GM10248 (cell line): ENCODE measurements at regions not wholly inside any gene's neighbourhood (a gene's known extent, or its start where the extent isn't known, plus 50 kb on each side); places are given as distances from the start of the nearest gene placed in this dataset.

ENCODE experiments used
- CTCF ChIA-PET: fragments of 300-600 bp; sonication (Branson Sonifier 250); formaldehyde crosslinking; extraction: SDS; loops from one replicate; lab custom pipeline; 2021; ENCODE audit warnings: antibody characterized with exemption; lab: Yijun Ruan, JAX
- POLR2A ChIA-PET: fragments of 350-650 bp; sonication (Branson Sonifier 250); formaldehyde crosslinking; extraction: SDS; loops from one replicate; lab custom pipeline; 2020; ENCODE audit warnings: antibody characterized with exemption; lab: Yijun Ruan, JAX
- DNase-seq: peaks from one replicate; pipeline ENCODE4 v3.0.0; 2012; ENCODE audit errors: extremely low spot score
- TF ChIP-seq, protein P1 (sequence below): IDR thresholded peaks from 2 replicates; pipeline ENCODE4 v1.5.1; 2012; ENCODE audit warnings: mild to moderate bottlenecking, low read depth; ENCODE audit errors: extremely low read depth, missing control alignments, control extremely low read depth

DNA sequence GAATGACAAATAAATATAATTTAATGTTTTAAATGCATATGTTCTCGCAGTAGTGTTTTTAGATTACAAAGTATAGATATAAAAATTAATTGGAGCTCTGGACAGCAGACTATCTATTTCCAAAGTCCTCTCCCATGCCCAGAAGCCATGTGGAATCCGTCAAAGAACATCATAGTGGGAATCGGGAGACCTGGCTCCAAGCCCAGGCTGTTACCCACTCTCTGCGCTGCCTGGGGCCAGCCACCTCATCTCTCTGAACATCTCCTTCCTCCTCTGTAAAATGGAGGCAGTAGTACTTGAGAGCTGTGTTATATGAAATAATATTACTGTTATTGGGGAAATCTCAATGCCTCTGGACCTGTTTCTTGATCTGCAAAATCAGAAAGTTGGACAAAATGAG, 58.1 kb upstream of the SLC30A5 start:
- ChIA-PET CTCF (no interaction called here), POLR2A (no interaction called here)
- TF ChIP-seq, protein P1, sequence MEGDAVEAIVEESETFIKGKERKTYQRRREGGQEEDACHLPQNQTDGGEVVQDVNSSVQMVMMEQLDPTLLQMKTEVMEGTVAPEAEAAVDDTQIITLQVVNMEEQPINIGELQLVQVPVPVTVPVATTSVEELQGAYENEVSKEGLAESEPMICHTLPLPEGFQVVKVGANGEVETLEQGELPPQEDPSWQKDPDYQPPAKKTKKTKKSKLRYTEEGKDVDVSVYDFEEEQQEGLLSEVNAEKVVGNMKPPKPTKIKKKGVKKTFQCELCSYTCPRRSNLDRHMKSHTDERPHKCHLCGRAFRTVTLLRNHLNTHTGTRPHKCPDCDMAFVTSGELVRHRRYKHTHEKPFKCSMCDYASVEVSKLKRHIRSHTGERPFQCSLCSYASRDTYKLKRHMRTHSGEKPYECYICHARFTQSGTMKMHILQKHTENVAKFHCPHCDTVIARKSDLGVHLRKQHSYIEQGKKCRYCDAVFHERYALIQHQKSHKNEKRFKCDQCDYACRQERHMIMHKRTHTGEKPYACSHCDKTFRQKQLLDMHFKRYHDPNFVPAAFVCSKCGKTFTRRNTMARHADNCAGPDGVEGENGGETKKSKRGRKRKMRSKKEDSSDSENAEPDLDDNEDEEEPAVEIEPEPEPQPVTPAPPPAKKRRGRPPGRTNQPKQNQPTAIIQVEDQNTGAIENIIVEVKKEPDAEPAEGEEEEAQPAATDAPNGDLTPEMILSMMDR = no peak
- no peak for DNase-seq

DNA sequence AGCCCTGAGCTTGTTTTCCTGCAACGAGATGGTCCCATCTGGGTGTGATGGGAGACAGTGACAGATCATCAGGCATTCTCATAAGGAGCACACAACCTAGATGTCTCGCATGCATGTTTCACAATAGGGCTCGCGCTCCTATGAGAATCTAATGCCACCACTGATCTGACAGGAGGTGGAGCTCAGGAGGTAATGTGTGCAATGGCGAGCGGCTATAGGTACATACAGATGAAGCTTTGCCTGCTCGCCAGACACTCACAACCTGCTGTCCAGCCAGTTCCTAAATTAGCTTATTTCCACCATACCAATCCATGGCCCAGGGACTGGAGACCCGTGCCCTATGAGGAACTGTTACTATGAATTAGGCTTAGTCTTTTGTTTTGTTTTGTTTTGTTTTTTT, 55.3 kb upstream of the SLC30A5 start:
- TF ChIP-seq, protein P1 = no peak
- CTCF ChIA-PET = interaction anchor here (1.2 kb wide), 1 partner anchor 11 kb away, joined by 4 read pairs; no protein-coding TSS in a partner anchor

DNA sequence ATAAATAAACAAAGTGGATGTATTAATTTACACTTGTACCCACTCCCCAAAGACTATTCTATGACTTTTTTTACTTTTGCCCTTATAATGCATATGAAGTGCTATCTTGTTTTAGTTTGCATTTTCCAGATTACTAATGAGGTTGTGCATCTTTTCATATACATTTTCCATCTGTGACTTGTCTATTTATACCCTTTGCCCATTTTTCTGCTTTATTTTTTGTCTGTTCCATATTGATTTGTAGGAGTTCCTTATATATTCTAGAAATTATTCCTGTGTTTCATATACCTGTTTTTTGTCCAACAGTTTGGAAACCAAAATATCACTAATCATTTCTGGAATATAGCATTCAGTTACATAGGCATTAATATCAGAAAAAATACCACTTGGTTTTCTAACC, 54.0 kb upstream of the SLC30A5 start:
- ChIA-PET POLR2A (no interaction called here), CTCF (no interaction called here)
- TF ChIP-seq, protein P1 = no peak
- DNase-seq = no peak

More for the DNA sequence above, 55.3 kb upstream of the SLC30A5 start:
- POLR2A ChIA-PET = no interaction called here
- no peak for DNase-seq

DNA sequence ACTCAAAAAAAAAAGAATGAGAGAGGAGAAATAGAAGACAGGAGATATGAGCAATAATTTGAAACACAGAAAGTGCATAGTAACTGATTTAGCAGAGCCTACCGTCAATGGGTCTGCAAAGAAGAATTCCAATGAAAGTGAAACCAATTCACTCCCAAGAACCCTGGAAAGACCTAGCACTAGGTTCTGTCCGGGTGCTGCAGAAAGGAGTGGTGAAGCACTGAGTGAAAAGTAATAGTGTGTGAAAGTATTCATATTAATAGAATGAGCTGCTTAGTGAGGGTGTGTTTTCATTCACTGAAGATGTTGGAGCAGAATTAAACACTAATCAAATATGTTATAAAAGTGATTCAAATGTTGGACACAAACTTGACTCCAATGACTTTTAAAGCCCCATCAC, 51.3 kb upstream of the SLC30A5 start:
- ChIA-PET CTCF (interaction anchor here (0.7 to 2.6 kb wide), 11 partner anchors 8 to 789 kb away, joined by 3 to 19 read pairs (median 4); partner anchors contain the start of genes CCDC125 and SLC30A5), POLR2A (no interaction called here)
- TF ChIP-seq, protein P1 = no peak
- no peak for DNase-seq

DNA sequence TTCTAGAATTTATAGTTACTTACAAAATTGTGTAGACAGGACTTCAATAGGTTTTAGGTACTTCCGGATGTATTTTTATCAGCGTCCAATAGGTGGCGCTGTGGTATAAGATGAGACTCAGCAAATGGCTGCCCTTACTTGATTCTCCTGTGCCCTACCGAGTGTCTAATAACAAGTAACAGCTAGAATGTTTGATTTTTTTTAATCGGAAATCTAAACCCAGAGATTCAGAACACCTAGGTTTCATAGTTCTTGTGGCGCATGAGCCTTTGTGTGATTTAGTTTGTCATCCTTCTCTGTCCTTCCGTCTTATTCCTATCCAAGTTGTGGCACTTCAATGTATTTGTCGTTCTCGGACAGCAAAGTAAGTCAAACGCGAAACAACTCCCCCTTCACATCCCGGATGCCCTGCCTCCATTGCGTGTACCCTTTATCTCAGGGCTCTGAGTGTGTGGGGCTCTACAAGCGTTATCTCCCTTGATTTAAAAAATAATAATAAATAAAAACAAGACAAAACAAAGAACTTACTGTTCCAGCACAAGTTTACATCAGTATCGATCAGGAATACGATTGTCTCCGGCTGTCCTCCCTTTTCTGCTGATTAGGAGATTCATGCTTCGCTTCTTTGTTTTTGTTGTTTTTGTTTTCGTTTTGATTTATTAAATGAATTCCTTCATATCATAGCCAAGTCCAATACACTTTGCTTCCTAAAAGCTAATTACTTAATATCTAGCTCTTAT, 50.7 kb upstream of the SLC30A5 start:
- ChIA-PET POLR2A (no interaction called here), CTCF (interaction anchor here (0.6 to 2.6 kb wide), 17 partner anchors 8 to 790 kb away, joined by 3 to 19 read pairs (median 4); partner anchors contain the start of genes CCDC125 and SLC30A5)
- TF ChIP-seq, protein P1 = peak; percentile 70
- DNase-seq = peak; percentile 81

DNA sequence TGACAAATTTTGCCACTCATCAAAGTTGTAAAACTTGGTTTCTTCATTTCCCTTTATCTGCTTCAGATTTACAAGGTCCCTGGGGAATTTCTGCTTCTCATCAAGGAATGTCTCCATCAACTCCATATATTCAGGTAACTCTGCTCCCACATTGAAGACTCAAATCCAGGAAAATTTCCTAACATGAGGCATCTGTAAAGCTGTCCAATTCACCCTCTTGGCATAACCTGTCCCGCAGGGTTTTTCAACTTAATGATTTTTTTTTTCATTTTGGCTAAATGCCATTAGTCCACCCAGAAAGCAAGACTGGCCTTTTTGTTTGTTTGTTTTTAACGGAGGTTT, 50.2 kb upstream of the SLC30A5 start:
- TF ChIP-seq, protein P1 = no peak
- no peak for DNase-seq
- POLR2A ChIA-PET = no interaction called here
- CTCF ChIA-PET = interaction anchor here (1.0 to 2.7 kb wide), 13 partner anchors 9 to 790 kb away, joined by 3 to 19 read pairs (median 4); partner anchors contain the start of genes CCDC125 and SLC30A5
